ENCODE measurements at regions not wholly inside any gene's neighbourhood (a gene's known extent, or its start where the extent isn't known, plus 50 kb on each side); places are given as distances from the start of the nearest gene placed in this dataset.

DNA sequence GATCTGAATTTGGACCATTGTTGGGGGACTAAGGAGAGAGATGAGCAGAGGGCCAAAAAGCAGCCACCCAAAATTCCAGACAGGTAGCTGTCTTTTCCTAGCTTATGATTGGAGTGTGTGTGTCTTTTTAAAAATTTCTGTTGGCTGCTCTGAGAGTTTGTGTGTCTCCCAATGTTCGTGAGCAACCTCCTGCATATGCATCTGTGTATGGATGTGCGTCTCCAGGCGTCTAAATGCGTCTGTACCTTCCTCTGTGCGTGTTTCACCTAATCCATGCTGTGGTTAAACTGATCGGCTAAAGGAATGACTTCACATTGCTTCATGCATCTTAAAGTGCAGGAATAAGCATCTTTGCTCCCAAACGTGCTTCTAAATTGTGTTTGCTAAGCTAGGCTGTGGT is 65.5 kb upstream of the LAS1L start:
- Histone ChIP-seq H3K4me1 (ENCODE audit: insufficient read depth) (no peaks in the 10 kb centered on the region), H3K9me3 (no peaks in the 10 kb centered on the region), H3K27ac (peak overlapping the region in 1 of 2 donors; percentile 75), H3K27me3 (no peaks in the 10 kb centered on the region), H3K36me3 (no peaks in the 10 kb centered on the region), H3K4me3 (no peak overlapping the region)
- no peak for DNase-seq
- intact Hi-C loops (cut with DNase I), result no loop called here
- no peak for TF ChIP-seq POLR2A (IDR thresholded peaks at IDR 0.05)
- TF ChIP-seq, protein P1, sequence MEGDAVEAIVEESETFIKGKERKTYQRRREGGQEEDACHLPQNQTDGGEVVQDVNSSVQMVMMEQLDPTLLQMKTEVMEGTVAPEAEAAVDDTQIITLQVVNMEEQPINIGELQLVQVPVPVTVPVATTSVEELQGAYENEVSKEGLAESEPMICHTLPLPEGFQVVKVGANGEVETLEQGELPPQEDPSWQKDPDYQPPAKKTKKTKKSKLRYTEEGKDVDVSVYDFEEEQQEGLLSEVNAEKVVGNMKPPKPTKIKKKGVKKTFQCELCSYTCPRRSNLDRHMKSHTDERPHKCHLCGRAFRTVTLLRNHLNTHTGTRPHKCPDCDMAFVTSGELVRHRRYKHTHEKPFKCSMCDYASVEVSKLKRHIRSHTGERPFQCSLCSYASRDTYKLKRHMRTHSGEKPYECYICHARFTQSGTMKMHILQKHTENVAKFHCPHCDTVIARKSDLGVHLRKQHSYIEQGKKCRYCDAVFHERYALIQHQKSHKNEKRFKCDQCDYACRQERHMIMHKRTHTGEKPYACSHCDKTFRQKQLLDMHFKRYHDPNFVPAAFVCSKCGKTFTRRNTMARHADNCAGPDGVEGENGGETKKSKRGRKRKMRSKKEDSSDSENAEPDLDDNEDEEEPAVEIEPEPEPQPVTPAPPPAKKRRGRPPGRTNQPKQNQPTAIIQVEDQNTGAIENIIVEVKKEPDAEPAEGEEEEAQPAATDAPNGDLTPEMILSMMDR (IDR thresholded peaks at IDR 0.05), result no peak
- no peak for TF ChIP-seq EP300 (IDR thresholded peaks at IDR 0.05)
- 67 to 76% (median 71%) methylated on average over 7 of the region's 7 CpGs for WGBS, 3 donors

DNA sequence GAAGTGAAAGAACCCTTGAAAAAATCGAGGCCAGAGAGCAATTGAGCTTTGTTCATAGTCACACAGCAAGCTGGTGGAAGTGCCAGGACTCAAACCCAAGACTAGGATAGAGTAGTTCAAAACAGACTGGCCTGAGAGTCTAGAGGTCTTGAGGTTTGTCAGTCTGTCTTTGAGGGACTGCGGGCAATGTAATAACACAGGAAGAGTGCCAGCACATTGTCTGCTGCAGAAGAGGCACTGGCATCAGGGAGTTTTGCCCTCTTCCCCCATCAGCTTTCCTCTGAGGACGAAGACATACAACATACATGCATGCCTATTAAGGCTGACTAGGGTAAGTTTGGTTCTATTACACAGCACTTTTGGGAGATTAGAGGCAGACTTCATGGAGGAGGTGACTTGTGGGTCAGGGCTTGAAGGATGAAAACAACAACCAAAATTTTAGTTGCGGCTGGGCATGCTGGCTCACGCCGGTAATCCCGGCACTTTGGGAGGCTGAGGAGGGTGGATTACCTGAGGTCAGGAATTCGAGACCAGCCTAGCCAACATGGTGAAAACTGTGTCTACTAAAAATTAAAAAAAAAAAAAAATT is 64.1 kb upstream of the LAS1L start:
- Histone ChIP-seq H3K36me3 (no peaks in the 10 kb centered on the region), H3K9me3 (no peaks in the 10 kb centered on the region), H3K27ac (no peak overlapping the region), H3K4me1 (ENCODE audit: insufficient read depth) (no peaks in the 10 kb centered on the region), H3K4me3 (no peak overlapping the region), H3K27me3 (no peaks in the 10 kb centered on the region)
- 79 to 84% (median 80%) methylated on average over 8 of the region's 8 CpGs for WGBS, 3 donors
- no peak for DNase-seq
- intact Hi-C loops (cut with DNase I), result loop anchor here in 1 of 4 donors (10.0 kb wide), 1 partner anchor 106 kb away; no protein-coding TSS in a partner anchor
- TF ChIP-seq EP300 (IDR thresholded peaks at IDR 0.05), result no peak
- TF ChIP-seq, protein P1 (IDR thresholded peaks at IDR 0.05), result no peak
- no peak for TF ChIP-seq POLR2A (IDR thresholded peaks at IDR 0.05)

DNA sequence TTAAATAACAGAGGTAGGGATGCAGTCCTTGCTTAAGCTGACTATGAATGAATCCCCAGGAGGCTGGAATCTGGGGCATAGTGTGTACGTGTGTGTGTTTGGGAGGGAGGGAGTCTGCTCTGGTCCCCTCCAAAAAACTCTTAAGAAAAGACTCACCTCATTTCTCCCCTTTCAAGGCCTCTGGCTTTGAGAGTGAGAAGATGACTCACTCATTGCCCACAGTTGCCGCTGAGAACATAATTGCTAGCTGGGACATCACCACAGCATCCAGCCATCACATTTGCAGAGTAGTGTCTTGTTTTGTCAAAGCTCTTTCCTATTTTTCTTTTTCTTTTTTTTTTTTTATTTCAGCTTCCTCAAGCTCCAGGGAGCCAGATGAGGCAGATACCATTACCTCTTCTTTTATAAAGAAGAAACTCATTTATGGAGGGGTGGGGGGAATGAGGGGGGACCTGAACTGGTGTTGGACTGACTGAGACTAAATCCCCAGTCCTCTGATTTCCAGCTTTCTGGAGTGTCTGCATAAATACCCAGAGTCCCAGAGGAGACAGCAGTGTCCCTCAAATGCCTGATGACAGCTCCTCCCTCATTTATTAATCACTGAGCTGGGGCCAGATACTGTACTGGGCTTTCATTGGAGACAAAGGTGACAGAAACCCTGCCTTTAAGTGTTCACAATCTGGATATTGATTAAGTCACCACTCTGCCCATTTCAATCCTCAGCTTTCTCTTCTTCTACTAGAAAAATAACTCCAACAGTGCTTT is 61.9 kb upstream of the LAS1L start:
- Histone ChIP-seq H3K27ac (peak overlapping the region; percentile 20 to 51), H3K36me3 (no peaks in the 10 kb centered on the region), H3K27me3 (no peaks in the 10 kb centered on the region), H3K9me3 (no peaks in the 10 kb centered on the region), H3K4me1 (ENCODE audit: insufficient read depth) (no peaks in the 10 kb centered on the region), H3K4me3 (no peak overlapping the region)
- intact Hi-C loops (cut with DNase I), result loop anchor here in 1 of 4 donors (10.0 kb wide), 1 partner anchor 108 kb away; no protein-coding TSS in a partner anchor
- DNase-seq, result peak in 2 of 5 donors; percentile 26 to 47
- 30 to 44% (median 42%) methylated on average over 2 of the region's 2 CpGs for WGBS, 3 donors
- TF ChIP-seq EP300 (IDR thresholded peaks at IDR 0.05) (no peak), POLR2A (IDR thresholded peaks at IDR 0.05) (no peak)
- TF ChIP-seq, protein P1 (IDR thresholded peaks at IDR 0.05), result no peak

DNA sequence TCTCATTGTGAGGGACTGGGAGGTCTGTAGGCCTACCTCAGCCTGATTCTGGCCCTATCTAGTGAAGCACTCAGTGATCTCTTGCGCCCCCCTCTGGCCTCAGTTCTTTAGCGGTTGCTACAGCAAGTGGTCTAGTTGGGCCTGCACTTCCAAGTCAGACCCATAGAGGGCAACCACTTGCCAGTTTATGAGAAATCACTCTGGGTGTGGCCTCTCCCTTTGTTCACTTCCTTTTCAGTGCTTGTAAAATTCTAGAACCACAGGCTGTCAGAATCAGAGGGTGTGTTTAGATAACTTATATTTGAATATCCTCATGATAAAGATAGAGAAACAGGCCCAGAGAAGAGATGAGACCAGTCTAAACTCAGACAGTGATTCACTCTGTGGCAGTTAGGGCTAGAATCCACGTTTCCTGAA is 60.9 kb upstream of the LAS1L start:
- 11 to 14% (median 12%) methylated on average over 3 of the region's 3 CpGs for WGBS, 3 donors
- peak overlapping the region in 1 of 2 donors; percentile 51 for H3K27ac ChIP-seq
- intact Hi-C loops (cut with DNase I), result loop anchor here in 1 of 4 donors (10.0 kb wide), 1 partner anchor 109 kb away; no protein-coding TSS in a partner anchor

More for the DNA sequence above, 60.9 kb upstream of the LAS1L start:
- H3K36me3 ChIP-seq, result no peaks in the 10 kb centered on the region
- H3K9me3 ChIP-seq, result no peaks in the 10 kb centered on the region
- no peaks in the 10 kb centered on the region for H3K27me3 ChIP-seq
- TF ChIP-seq POLR2A (IDR thresholded peaks at IDR 0.05), result no peak
- no peak for TF ChIP-seq EP300 (IDR thresholded peaks at IDR 0.05)
- TF ChIP-seq, protein P1 (IDR thresholded peaks at IDR 0.05), result peak; percentile 76 to 97 (median 96)
- no peak overlapping the region for H3K4me3 ChIP-seq
- DNase-seq, result peak; percentile 92 to 98 (median 94)
- H3K4me1 ChIP-seq (ENCODE audit: insufficient read depth), result no peaks in the 10 kb centered on the region

Measured in ovary (tissue), 7 donors.